HG03159 (cell line): ENCODE measurements at regions not wholly inside any gene's neighbourhood (a gene's known extent, or its start where the extent isn't known, plus 50 kb on each side); places are given as distances from the start of the nearest gene placed in this dataset.

Source experiments
- ATAC-seq: cut with Tn5 transposase; IDR thresholded peaks from one replicate; pipeline ENCODE4 v1.9.1; 2021; ENCODE audit warnings: mild to moderate bottlenecking, moderate library complexity; ENCODE audit not compliant: unreplicated experiment

DNA sequence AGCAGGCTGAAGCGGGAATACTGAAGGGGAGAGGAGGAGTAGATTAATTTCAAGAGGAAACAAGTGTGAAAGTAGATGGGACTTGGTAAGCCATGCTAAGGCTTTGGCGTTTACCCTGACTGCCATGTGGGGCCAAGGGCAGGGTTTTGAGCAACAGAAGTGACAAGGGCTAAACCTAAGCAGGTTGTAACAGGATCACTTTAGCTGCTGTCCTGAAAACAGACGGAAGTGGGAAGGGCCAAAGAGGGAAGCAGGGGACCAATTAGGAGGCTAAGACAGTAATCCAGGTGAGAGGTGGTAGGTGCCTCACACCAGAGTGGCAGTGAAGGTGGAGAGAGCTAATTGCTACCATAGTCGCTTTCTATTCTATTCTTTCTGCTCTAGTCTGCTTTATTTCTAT lies 166.5 kb downstream of the PJA1 start:
- no peak for ATAC-seq

GRCh38 chrX:68997911-68998310 lies 167.3 kb downstream of the PJA1 start:
- no peak for ATAC-seq

- ATAC-seq = no peak
These were observed 167.7 kb downstream of the PJA1 start for GRCh38 chrX:68997511-68997910.

GRCh38 chrX:68995780-68996551 lies 167.1 kb downstream of the EFNB1 start:
- no peak for ATAC-seq

- no peak for ATAC-seq
These were observed 166.6 kb downstream of the EFNB1 start for GRCh38 chrX:68995386-68995779.

DNA sequence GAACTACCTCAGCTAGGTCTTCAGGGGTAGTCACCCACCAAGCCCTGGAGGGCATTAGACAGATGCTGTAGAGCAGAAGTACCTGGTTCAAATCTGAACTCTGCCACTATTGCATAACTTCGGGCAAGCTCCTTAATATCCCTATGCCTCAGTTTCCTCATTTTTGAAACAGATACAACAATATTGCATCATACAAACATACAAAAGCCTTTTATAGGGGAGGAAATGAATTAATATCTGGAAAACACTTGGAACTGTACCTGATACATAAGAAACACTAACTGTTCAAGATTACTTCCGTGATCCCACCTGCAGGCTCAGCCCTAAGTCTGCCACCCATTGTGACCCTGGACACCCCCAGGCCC lies 166.1 kb downstream of the EFNB1 start:
- ATAC-seq = no peak

DNA sequence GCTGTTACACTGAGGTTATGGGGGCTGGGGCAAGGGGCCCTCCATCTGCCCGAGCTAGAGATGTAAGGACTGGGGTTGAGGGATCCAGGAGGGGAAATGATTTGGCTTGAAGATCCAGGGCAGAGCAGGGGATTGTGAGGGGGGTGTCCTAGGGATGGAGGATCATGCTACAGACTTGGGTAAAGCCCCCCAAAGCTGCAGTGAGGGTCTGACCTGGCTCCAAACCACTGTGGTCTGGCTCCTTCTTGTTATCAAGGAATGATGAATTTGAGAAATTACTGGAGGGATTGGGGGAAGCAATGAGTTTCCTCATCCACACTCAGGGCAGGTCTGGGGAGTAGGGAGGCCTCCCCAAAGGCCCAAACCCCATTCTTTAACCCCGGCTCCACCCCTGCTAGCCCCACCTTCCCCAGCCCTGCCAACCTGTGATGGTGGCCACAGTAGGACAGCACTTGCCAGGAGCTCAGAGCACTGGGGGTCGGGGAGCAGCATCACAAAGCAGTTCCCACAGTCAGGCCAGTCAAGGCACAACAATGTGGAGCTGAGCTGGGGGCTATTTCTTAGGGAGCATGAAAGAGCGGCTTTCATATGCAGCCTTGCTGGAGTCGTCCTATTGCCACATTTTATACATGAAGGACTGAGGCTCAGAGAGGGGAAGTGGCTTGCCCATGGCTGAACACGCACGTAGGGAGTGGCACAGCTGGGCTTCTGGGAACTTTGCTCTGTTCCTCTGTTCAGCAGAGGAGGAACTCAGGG lies 165.5 kb downstream of the EFNB1 start:
- ATAC-seq = no peak

DNA sequence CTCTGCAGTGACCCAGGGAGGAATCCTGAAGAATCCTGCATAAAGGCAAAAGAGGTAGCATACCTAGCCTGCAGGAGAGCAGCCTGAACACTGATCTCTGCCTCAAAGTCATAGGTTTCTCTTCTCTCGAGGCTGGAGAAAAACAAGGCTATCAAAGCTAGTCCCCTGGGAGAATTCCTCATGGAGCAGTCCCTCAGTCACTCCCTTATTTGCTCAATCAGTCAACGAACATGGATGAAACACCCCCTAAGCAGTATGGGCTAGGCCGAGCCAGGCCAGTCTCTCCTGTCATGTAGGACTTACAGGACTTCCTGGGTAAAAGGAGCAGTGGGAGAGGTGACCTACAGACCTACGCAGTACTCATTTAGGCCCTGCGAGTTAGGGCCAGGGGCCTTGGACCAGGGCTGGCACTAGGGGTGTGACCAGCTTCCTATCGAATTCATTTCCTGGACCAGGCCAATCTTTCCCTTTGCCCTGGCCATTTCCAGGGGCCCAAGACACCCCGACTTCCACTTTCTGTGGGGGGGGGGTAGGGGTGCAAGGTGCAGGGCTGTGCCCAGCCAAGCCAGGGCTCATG lies 164.1 kb downstream of the EFNB1 start:
- ATAC-seq = no peak

- no peak for ATAC-seq
These were observed 163.0 kb downstream of the EFNB1 start for GRCh38 chrX:68991691-68992345.

DNA sequence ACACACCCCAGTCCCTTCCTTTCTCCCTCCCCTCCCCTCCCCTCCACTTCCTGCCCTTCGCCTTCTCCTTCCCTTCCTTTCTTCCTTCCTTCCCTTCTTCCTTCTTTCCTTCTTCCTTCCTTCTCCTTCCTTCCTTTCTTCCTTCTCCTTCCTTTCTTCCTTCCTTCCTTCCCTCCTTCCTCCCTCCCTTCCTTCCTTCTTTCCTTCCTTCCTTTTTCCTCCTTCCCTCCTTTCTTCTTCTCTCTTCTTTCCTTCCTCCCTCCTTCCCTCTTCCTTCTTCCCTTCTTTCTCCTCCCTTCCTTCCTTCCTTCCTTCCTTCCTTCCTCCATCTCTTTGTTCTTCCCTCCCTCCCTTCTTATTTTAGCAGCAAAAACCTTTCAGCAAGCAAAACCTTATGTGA lies 162.1 kb downstream of the EFNB1 start:
- no peak for ATAC-seq

GRCh38 chrX:68989865-68990606 lies 161.2 kb downstream of the EFNB1 start:
- no peak for ATAC-seq

DNA sequence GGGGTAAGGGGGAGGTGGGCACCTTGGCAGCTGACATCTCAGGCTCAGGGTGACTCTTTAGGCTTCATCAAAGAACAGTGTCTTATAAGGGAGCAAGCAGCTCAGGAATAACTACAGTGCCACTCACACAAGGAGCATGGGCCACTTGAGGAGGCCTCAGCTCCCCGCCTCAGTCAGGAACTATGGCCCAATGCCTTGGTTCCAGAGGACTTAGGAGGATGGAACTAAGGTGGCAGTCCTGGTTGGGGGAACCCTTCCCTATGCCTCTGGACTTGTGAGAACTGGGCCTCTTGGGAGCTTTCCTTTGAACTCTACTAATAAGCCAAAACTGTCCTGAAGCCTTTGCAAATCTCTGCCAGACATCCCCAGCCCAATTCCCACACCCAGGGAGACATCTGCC lies 160.6 kb downstream of the EFNB1 start:
- ATAC-seq = no peak

DNA sequence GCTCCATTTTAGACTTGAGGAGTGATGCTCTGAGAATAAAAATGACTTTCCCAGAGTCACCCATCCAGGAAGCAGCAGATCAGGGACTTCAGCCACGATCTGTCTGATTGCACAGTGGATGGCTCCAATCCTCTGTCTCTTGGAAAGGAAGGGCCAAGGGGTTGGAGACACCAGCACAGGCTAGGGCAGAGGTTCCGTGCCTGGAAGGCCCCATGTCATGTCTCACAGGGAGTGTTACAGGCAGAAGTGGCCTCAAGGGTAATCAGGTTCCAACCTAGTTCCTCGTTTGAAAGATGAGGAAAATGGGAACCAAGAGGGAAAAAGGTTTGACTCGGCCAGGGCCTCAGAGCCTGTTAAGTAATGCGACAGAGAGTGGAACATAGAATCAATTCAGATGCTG lies 160.0 kb downstream of the EFNB1 start:
- no peak for ATAC-seq

GRCh38 chrX:68985135-68985755 lies 156.4 kb downstream of the EFNB1 start:
- no peak for ATAC-seq

DNA sequence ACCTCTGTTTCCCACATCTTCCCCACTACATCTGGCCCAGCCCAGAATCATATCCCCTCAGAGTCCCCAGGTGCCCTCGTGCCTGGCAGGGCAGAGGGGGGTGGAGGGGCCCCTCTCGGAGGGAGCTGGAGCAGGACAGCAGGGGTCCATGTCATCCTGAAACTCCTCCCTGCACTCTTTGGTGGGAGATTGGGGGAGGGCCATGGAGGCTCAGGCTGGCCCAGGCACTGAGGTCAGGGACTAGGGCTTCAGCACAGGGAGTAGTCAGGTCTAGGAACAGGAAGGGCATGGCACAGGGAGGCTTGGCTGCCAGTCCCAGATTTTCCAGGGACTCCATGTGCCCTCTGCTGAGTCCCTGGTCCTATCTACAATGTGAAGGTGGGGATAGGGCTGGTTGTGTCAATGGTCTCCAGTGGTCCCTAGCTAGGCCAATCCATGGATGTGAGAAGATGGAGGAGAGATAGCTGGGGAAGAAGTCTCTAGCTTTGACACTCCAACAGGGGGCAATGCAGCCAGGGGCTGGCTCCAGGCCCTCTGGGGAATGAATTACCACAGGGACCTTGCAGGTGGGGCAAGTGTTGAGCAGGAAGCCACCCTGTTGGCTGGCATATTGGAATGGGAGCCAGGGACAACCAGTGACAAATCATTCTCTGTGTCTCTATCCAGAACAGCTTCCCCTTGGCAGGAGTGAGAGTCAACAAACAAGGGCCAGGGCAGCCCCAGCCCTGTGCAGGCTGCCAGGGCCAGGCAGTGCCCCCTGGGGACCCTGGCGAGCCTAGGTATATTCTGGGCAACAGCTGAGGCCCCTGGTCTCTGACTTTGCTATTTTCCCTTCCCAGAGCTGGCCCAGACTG lies 154.4 kb downstream of the EFNB1 start:
- ATAC-seq = no peak

- no peak for ATAC-seq
These were observed 153.7 kb downstream of the EFNB1 start for GRCh38 chrX:68982476-68982875.

DNA sequence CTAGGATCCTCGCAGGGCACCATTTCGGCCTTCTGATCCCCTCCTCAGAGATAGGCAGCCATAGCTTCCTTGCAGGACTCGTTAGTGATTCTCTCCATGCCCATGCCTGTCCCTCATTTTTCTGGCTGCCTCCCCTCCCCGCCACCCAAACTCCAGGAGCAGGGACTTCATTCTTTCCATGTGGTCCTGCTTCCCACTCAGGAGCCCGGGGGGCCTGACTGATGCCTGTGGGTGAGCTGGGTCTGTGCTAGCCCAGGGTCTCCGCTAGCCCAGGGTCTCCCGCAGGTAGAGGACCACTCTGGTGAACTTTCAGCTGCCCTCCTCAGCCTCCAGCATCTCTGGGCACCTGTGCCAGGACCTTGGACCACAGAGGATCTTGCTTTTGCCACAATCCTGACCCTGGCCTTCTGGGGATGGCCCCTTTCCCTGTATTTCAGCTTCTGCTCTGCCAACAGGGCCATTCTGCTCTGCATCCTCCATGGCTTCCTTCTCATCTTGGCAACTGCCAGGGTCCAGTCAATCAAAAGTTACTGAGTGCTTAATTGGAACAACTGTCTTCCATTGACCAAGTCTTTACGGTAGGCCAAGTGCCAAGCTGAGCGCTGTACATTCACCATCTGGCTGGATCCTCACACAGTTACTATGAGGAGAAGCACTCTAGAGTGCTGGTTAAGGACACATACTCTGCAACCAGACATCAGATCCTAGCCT lies 152.2 kb downstream of the EFNB1 start:
- no peak for ATAC-seq

GRCh38 chrX:68978655-68979054 lies 149.8 kb downstream of the EFNB1 start:
- ATAC-seq = no peak

- no peak for ATAC-seq
These were observed 149.4 kb downstream of the EFNB1 start for GRCh38 chrX:68978255-68978654.
